ENCODE measurements at regions not wholly inside any gene's neighbourhood (a gene's known extent, or its start where the extent isn't known, plus 50 kb on each side); places are given as distances from the start of the nearest gene placed in this dataset.

DNA sequence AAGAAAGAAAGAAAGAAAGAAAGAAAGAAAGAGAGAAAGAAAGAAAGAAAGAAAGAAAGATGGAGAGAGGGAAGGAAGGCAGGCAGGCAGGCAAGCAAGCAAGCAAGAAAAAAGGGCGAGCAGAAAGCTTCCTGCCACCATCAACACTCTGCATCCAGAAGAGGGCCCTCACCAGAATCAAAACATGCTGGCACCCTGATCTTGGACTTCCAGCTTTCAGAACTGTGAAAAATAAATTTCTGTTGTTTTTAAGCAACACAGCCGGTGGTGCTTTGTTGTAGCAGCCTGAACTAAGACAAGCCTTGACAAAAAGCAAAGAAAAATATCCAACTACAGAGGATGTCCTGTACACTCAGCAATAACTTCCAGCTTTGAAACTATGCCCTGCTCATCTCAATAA is 401.7 kb downstream of the LRATD1 start:
- H3K27ac ChIP-seq (ENCODE audit: extremely low read depth, low read depth, low read length): no peak overlapping the region
- CTCF ChIA-PET (ENCODE audit: low intra/inter-chr PET ratio): no interaction called here
- H3K4me1 ChIP-seq (replicated peaks in 1 of 2; ENCODE audit: control insufficient read depth in 2 of 2, insufficient read depth in 2 of 2, low read length in 2 of 2): no peaks in the 10 kb centered on the region
- DNase-seq (ENCODE audit: extremely low read depth in 1 of 4, low spot score in 3 of 4) (no peak), FAIRE-seq (no peak), ATAC-seq (no peak)
- no peaks in the 10 kb centered on the region for H3K9me3 ChIP-seq (replicated peaks; ENCODE audit: control insufficient read depth, insufficient read depth, low read depth, low read length)
- H3K4me3 ChIP-seq: no peak overlapping the region
- no peak overlapping the region for H3K4me2 ChIP-seq (ENCODE audit: insufficient read depth, low read length)
- H4K20me1 ChIP-seq (replicated peaks; ENCODE audit: control insufficient read depth, insufficient read depth, low read length): no peaks in the 10 kb centered on the region
- H3K79me2 ChIP-seq (ENCODE audit: control insufficient read depth, insufficient read depth, low read length): no peaks in the 10 kb centered on the region
- no peaks in the 10 kb centered on the region for H3K9me1 ChIP-seq (ENCODE audit: control insufficient read depth, insufficient read depth, low read length)
- in situ Hi-C loops (cut with MboI): no loop called here
- BruUV-seq (replicated peaks): no TSS peak
- POLR2A ChIA-PET: no interaction called here
- no peak overlapping the region for H2AFZ ChIP-seq (ENCODE audit: low read depth, low read length)
- no peak overlapping the region for H3K9ac ChIP-seq (ENCODE audit: insufficient read depth in 1 of 2, low read depth in 2 of 2, low read length in 2 of 2)
- intact Hi-C loops (cut with micrococcal nuclease): no loop called here
- TF ChIP-seq ILK (tag; IDR thresholded peaks at IDR 0.05; ENCODE audit: borderline replicate concordance, low read depth): no peak
- TF ChIP-seq, protein P1, sequence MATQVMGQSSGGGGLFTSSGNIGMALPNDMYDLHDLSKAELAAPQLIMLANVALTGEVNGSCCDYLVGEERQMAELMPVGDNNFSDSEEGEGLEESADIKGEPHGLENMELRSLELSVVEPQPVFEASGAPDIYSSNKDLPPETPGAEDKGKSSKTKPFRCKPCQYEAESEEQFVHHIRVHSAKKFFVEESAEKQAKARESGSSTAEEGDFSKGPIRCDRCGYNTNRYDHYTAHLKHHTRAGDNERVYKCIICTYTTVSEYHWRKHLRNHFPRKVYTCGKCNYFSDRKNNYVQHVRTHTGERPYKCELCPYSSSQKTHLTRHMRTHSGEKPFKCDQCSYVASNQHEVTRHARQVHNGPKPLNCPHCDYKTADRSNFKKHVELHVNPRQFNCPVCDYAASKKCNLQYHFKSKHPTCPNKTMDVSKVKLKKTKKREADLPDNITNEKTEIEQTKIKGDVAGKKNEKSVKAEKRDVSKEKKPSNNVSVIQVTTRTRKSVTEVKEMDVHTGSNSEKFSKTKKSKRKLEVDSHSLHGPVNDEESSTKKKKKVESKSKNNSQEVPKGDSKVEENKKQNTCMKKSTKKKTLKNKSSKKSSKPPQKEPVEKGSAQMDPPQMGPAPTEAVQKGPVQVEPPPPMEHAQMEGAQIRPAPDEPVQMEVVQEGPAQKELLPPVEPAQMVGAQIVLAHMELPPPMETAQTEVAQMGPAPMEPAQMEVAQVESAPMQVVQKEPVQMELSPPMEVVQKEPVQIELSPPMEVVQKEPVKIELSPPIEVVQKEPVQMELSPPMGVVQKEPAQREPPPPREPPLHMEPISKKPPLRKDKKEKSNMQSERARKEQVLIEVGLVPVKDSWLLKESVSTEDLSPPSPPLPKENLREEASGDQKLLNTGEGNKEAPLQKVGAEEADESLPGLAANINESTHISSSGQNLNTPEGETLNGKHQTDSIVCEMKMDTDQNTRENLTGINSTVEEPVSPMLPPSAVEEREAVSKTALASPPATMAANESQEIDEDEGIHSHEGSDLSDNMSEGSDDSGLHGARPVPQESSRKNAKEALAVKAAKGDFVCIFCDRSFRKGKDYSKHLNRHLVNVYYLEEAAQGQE (IDR thresholded peaks at IDR 0.05; ENCODE audit: borderline replicate concordance): no peak
- TF ChIP-seq, protein P1 (CRISPR knock-in tag; IDR thresholded peaks at IDR 0.05; ENCODE audit: low read depth): no peak
- TF ChIP-seq, protein P2, sequence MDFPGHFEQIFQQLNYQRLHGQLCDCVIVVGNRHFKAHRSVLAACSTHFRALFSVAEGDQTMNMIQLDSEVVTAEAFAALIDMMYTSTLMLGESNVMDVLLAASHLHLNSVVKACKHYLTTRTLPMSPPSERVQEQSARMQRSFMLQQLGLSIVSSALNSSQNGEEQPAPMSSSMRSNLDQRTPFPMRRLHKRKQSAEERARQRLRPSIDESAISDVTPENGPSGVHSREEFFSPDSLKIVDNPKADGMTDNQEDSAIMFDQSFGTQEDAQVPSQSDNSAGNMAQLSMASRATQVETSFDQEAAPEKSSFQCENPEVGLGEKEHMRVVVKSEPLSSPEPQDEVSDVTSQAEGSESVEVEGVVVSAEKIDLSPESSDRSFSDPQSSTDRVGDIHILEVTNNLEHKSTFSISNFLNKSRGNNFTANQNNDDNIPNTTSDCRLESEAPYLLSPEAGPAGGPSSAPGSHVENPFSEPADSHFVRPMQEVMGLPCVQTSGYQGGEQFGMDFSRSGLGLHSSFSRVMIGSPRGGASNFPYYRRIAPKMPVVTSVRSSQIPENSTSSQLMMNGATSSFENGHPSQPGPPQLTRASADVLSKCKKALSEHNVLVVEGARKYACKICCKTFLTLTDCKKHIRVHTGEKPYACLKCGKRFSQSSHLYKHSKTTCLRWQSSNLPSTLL (IDR thresholded peaks at IDR 0.05): no peak
- TF ChIP-seq ZNF707 (CRISPR knock-in tag; conservative IDR thresholded peaks at IDR 0.05): no peak
- no peak for TF ChIP-seq PURB (CRISPR knock-in tag; IDR thresholded peaks at IDR 0.05; ENCODE audit: low read depth)
- no peak for TF ChIP-seq MCM2 (IDR thresholded peaks at IDR 0.05; ENCODE audit: low read depth)
- no peak for TF ChIP-seq ZNF76 (CRISPR knock-in tag; IDR thresholded peaks at IDR 0.05; ENCODE audit: borderline replicate concordance)
- TF ChIP-seq, protein P3, sequence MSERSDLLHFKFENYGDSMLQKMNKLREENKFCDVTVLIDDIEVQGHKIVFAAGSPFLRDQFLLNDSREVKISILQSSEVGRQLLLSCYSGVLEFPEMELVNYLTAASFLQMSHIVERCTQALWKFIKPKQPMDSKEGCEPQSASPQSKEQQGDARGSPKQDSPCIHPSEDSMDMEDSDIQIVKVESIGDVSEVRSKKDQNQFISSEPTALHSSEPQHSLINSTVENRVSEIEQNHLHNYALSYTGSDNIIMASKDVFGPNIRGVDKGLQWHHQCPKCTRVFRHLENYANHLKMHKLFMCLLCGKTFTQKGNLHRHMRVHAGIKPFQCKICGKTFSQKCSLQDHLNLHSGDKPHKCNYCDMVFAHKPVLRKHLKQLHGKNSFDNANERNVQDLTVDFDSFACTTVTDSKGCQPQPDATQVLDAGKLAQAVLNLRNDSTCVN (CRISPR knock-in tag; IDR thresholded peaks at IDR 0.05): no peak
- TF ChIP-seq HOXB6 (CRISPR knock-in tag; IDR thresholded peaks at IDR 0.05; ENCODE audit: borderline replicate concordance): no peak
- no peaks in the 10 kb centered on the region for H3K36me3 ChIP-seq (ENCODE audit: control insufficient read depth, insufficient read depth, low read length)
- WGBS (ENCODE audit: insufficient coverage, low coverage, missing lambda C conversion rate): 0% methylated on average over 2 of the region's 2 CpGs
- peaks cover 0 to 9% of the 10 kb centered on the region in 2 experiments; a peak in 3 of 5 replicates for H3K27me3 ChIP-seq (ENCODE audit: control insufficient read depth in 2 of 2, insufficient read depth in 2 of 2, low read length in 2 of 2)

Data from K562 (cell line).